Stomach (tissue), 8 donors: ENCODE measurements at regions not wholly inside any gene's neighbourhood (a gene's known extent, or its start where the extent isn't known, plus 50 kb on each side); places are given as distances from the start of the nearest gene placed in this dataset.

Source experiments
- DNase-seq, 2 donors: peaks; one replicate each; pipeline versions ENCODE4 v3.0.0 to v3.0.0-alpha.2; 2013 to 2019
- H3K27ac ChIP-seq, 5 donors: fragments of 200-600 bp in 4 of 5; sonication (generic) in 4 of 5; one replicate each; pipeline ENCODE4 v1.5.1; 2013 to 2019; ENCODE audit warnings: mild to moderate bottlenecking in 1 of 5, moderate library complexity in 1 of 5
- H3K27me3 ChIP-seq, 3 donors: fragments of 200-600 bp; sonication (generic); one replicate each; pipeline ENCODE4 v1.5.1; 2017 to 2019; ENCODE audit warnings: mixed run types in 1 of 3
- H3K36me3 ChIP-seq, 4 donors: fragments of 200-600 bp; sonication (generic); 1 replicate in 3 of 4; 2 replicates in 1 of 4; pipeline ENCODE4 v1.5.1; 2016 to 2019
- H3K4me1 ChIP-seq, 4 donors: fragments of 200-600 bp; sonication (generic); one replicate each; pipeline ENCODE4 v1.5.1; 2016 to 2019
- H3K4me3 ChIP-seq, 4 donors: fragments of 200-600 bp; sonication (generic) in 3 of 4; one replicate each; pipeline ENCODE4 v1.5.1; 2016 to 2019; ENCODE audit warnings: mild to moderate bottlenecking in 1 of 4
- H3K9me3 ChIP-seq, 4 donors: fragments of 200-600 bp; sonication (generic); one replicate each; pipeline ENCODE4 v1.5.1; 2016 to 2019
- EP300 ChIP-seq: sonication (generic); formaldehyde crosslinking; IDR thresholded peaks from one replicate; pipeline ENCODE4 v1.6.1; 2017; ENCODE audit warnings: antibody characterized with exemption
- POLR2A ChIP-seq, 4 donors: fragments of 450-650 bp; IDR thresholded peaks; one replicate each; pipeline ENCODE4 v1.6.1; 2016; ENCODE audit warnings: antibody characterized with exemption in 4 of 4, control low read depth in 2 of 4, mild to moderate bottlenecking in 1 of 4, moderate library complexity in 1 of 4
- POLR2AphosphoS5 ChIP-seq, 3 donors: sonication (generic); formaldehyde crosslinking; IDR thresholded peaks; one replicate each; pipeline ENCODE4 v1.6.1; 2016; ENCODE audit warnings: antibody characterized with exemption in 3 of 3
- WGBS, 5 donors: extraction: QIAGEN DNeasy Blood & Tissue Kit in 3 of 5; methylation state at CpG; one replicate each; pipeline versions ENCODE4 v1.1.5 to v1.1.7; 2013 to 2018; 5-methylcytosine and 5-hydroxymethylcytosine counted together
- intact Hi-C: fragments of 100-400 bp; cut with DNase I; formaldehyde crosslinking; loops from one replicate; pipeline ENCODE4 v1.15.1; 2023; ENCODE audit warnings: low total_unique reads
- TF ChIP-seq, protein P1 (sequence below), 7 experiments: fragments of 450-650 bp in 4 of 7; fragments of 200-600 bp in 3 of 7; sonication (generic) in 3 of 7; IDR thresholded peaks; one replicate each; pipeline ENCODE4 v1.5.1; 2016 to 2019; ENCODE audit warnings: antibody characterized with exemption in 7 of 7, control low read depth in 2 of 7, mild to moderate bottlenecking in 1 of 7
- donor health status: healthy with polysubstance abuse.
- donor health status: Bipolar disorder and iron deficiency.
- donor health status: healthy.

DNA sequence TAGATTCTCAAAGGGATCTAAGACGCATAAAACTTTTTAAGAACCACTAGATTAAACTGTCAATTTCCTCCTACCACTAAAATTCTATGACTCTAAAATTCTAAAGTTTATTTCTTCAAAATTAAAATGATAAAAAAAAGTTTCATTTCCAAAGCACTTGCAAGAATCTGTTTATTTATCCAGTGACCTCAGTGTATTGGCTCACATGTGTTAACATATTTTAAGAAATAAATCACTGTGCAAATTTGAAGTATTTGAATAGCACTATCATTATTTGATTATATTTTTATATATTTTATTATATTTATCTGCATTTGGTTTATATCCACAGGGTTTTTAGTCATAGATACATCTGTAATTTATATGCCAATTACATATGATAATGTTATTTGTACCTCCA lies 62.2 kb upstream of the SLC12A2 start:
- TF ChIP-seq POLR2AphosphoS5 (IDR thresholded peaks at IDR 0.05), result no peak
- TF ChIP-seq, protein P1, sequence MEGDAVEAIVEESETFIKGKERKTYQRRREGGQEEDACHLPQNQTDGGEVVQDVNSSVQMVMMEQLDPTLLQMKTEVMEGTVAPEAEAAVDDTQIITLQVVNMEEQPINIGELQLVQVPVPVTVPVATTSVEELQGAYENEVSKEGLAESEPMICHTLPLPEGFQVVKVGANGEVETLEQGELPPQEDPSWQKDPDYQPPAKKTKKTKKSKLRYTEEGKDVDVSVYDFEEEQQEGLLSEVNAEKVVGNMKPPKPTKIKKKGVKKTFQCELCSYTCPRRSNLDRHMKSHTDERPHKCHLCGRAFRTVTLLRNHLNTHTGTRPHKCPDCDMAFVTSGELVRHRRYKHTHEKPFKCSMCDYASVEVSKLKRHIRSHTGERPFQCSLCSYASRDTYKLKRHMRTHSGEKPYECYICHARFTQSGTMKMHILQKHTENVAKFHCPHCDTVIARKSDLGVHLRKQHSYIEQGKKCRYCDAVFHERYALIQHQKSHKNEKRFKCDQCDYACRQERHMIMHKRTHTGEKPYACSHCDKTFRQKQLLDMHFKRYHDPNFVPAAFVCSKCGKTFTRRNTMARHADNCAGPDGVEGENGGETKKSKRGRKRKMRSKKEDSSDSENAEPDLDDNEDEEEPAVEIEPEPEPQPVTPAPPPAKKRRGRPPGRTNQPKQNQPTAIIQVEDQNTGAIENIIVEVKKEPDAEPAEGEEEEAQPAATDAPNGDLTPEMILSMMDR (IDR thresholded peaks at IDR 0.05), result no peak
- TF ChIP-seq POLR2A (IDR thresholded peaks at IDR 0.05), result no peak
- no peak for TF ChIP-seq EP300
- WGBS, 5 donors, result 85 to 98% (median 98%) methylated on average over 1 of the region's 1 CpG
- intact Hi-C loops, result no loop called here
- Histone ChIP-seq H3K9me3 (no peaks in the 10 kb centered on the region), H3K36me3 (peaks cover 0 to 8% (median 3%) of the 10 kb centered on the region in 4 donors), H3K4me1 (peaks cover 0 to 7% (median 0%) of the 10 kb centered on the region in 4 donors), H3K4me3 (no peak overlapping the region), H3K27ac (no peak overlapping the region), H3K27me3 (no peaks in the 10 kb centered on the region)
- DNase-seq, result no peak
